GM12873 (cell line): ENCODE measurements at regions not wholly inside any gene's neighbourhood (a gene's known extent, or its start where the extent isn't known, plus 50 kb on each side); places are given as distances from the start of the nearest gene placed in this dataset.

Experiments used
- TF ChIP-seq, protein P1 (sequence below): IDR thresholded peaks from 2 replicates; pipeline ENCODE4 v1.5.1; 2012; ENCODE audit warnings: low read depth, mild to moderate bottlenecking, moderate library complexity, low read length, control low read depth; ENCODE audit not compliant: insufficient read depth; ENCODE audit errors: missing control alignments

DNA sequence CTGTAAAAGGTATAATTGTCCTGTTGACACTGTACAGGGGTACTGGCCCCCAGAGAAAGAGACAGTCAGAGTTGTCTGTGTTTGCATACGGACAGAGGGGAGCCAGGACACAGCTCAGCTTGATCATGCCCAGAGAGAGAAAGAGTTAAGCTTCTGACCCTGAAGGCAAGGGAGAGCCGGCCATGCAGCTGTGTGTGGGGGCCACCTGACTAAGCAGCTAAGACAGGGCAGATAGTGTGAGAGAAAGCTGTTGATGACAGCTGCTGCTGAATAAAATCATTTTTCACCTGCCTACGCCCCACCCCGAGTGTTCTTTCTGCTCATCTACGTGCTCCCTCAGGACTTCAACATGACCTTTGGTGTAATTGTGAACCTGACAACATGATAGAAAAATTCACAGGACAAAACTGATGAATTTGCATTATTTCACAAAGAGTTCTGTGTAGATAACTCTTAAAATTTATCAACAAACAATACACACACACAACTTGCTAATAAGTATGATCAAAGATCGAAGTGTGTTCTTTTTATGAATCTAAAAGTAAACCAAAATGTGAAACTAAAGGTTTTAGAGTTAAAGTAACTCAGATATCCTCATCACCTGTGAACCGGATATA is 1294.3 kb upstream of the ATXN8OS start:
- TF ChIP-seq, protein P1, sequence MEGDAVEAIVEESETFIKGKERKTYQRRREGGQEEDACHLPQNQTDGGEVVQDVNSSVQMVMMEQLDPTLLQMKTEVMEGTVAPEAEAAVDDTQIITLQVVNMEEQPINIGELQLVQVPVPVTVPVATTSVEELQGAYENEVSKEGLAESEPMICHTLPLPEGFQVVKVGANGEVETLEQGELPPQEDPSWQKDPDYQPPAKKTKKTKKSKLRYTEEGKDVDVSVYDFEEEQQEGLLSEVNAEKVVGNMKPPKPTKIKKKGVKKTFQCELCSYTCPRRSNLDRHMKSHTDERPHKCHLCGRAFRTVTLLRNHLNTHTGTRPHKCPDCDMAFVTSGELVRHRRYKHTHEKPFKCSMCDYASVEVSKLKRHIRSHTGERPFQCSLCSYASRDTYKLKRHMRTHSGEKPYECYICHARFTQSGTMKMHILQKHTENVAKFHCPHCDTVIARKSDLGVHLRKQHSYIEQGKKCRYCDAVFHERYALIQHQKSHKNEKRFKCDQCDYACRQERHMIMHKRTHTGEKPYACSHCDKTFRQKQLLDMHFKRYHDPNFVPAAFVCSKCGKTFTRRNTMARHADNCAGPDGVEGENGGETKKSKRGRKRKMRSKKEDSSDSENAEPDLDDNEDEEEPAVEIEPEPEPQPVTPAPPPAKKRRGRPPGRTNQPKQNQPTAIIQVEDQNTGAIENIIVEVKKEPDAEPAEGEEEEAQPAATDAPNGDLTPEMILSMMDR = no peak

DNA sequence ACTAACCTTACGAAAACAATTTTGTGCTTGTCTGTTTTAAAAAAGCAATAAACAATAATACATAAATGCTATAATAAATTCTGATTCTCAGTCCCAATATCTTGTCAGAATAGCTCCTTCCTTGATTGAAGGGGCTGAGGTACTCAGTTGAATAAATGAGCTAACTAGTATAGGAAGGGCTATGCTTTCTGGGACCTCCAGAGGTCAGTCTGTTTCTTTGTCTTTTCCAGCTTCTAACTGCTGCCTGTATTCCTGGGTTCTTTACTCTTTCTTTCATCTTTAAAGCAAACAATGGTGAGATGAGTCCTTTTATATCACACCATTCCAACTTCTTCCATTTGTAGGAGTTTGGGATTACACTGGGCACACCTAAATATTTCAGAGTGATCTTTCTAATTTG is 1297.0 kb upstream of the ATXN8OS start:
- TF ChIP-seq, protein P1 = no peak

DNA sequence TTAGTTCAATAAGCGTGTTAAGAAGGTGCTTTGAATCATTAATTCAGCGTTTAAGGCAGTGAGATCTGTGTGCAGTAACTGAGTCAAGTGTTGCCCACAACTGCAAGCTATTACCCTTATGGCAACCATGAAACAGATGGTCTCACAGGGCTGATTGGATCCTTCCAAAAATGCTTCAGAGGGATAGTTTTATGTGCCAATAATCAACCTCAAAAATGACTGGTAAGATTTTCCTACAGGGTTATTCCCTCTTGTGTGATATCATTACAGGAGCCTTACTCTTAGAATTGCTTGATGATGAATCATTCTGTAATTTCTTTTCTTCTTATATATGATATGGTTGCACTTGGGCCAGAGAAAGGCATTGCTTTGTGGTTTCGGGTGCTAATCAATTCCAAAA is 1299.2 kb upstream of the ATXN8OS start:
- TF ChIP-seq, protein P1 = no peak

DNA sequence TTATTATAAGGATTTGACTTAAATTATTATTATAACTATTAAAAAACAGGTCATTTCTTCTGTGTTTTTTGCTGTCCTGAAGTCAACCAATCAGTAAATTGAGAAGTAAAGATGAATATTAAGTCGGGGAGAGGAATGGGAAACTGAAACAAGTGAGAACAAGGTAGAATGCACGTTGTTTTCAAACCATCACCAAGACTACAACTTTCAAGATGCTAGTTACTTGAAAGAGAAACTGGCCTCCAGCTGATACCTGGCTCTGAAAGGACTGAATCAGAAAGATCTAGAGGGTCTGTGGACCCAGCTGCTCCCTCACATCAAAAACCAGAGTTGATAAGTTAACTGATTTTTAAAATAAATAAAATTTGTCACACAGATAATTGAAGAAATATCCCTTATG is 1301.5 kb upstream of the ATXN8OS start:
- TF ChIP-seq, protein P1 = no peak

DNA sequence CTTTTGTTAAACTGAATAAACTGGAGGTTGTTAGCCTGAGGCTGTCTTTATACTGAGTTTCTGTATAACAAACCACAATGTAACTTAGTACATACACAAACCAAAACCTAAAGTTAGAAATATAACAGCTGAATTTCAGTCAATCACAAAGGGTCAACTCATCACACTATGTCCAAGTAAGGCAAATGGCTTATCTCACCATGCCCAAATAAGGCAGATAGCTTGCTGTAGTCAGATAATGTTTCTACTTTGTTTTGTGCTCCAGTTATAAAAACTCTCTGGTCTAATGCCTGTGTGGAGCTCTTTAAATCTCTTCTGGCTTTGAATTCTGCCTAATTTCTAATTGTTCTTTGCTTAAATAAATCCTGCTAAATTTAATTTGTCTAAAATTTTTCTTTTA is 1323.4 kb upstream of the ATXN8OS start:
- TF ChIP-seq, protein P1 = no peak

- TF ChIP-seq, protein P1 = no peak
Observed at GRCh38 chr13:68759617-68760016, 1348.0 kb upstream of the ATXN8OS start.

DNA sequence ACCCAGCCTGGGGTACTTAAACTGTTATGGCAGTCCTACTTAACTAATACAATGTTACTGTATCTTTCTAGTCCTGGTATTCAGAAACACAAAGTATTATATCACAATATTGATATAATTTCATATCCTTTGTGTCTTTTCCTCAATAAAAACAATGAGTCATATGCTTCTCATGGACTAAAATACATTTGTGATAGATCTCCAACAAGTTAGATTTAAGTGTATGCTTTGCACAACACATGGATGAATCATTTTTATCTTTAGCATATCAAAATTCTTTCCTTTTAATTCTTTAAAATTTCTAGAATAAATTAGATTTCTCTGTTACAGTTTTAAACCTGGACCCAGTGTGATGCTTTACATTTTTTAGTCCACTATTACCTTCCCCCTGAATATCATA is 1357.8 kb upstream of the ATXN8OS start:
- TF ChIP-seq, protein P1 = no peak
